GM10248 (cell line): ENCODE measurements at regions not wholly inside any gene's neighbourhood (a gene's known extent, or its start where the extent isn't known, plus 50 kb on each side); places are given as distances from the start of the nearest gene placed in this dataset.

Experiments
- CTCF ChIA-PET: fragments of 300-600 bp; sonication (Branson Sonifier 250); formaldehyde crosslinking; extraction: SDS; loops from one replicate; lab custom pipeline; 2021; ENCODE audit warnings: antibody characterized with exemption; lab: Yijun Ruan, JAX
- POLR2A ChIA-PET: fragments of 350-650 bp; sonication (Branson Sonifier 250); formaldehyde crosslinking; extraction: SDS; loops from one replicate; lab custom pipeline; 2020; ENCODE audit warnings: antibody characterized with exemption; lab: Yijun Ruan, JAX
- DNase-seq: peaks from one replicate; pipeline ENCODE4 v3.0.0; 2012; ENCODE audit errors: extremely low spot score
- TF ChIP-seq, protein P1 (sequence below): IDR thresholded peaks from 2 replicates; pipeline ENCODE4 v1.5.1; 2012; ENCODE audit warnings: mild to moderate bottlenecking, low read depth; ENCODE audit errors: extremely low read depth, missing control alignments, control extremely low read depth

DNA sequence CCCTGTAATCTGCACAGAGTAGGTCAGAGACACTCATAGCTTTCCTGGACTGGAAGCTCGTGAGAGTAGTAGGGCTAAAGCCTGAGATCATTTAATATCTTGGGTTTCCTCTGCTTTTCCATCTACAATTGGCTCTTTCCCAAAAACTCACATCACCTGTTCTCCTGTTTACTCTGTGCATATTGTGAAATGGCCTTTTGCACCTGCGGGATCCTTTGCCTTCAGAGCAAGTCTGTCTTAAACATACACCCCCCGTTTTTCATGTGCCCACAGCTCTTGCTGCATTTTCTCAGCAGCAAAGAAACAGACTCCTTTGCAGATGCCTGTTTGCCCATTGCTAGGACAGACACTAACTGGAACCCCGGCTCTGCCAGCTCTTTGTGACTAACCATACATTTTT lies 608.3 kb upstream of the PCDH10 start:
- ChIA-PET POLR2A (no interaction called here), CTCF (interaction anchor here (1.3 to 1.9 kb wide), 2 partner anchors 10 to 33 kb away, joined by 3 to 5 read pairs; no protein-coding TSS in a partner anchor)
- no peak for DNase-seq
- TF ChIP-seq, protein P1, sequence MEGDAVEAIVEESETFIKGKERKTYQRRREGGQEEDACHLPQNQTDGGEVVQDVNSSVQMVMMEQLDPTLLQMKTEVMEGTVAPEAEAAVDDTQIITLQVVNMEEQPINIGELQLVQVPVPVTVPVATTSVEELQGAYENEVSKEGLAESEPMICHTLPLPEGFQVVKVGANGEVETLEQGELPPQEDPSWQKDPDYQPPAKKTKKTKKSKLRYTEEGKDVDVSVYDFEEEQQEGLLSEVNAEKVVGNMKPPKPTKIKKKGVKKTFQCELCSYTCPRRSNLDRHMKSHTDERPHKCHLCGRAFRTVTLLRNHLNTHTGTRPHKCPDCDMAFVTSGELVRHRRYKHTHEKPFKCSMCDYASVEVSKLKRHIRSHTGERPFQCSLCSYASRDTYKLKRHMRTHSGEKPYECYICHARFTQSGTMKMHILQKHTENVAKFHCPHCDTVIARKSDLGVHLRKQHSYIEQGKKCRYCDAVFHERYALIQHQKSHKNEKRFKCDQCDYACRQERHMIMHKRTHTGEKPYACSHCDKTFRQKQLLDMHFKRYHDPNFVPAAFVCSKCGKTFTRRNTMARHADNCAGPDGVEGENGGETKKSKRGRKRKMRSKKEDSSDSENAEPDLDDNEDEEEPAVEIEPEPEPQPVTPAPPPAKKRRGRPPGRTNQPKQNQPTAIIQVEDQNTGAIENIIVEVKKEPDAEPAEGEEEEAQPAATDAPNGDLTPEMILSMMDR, result no peak

DNA sequence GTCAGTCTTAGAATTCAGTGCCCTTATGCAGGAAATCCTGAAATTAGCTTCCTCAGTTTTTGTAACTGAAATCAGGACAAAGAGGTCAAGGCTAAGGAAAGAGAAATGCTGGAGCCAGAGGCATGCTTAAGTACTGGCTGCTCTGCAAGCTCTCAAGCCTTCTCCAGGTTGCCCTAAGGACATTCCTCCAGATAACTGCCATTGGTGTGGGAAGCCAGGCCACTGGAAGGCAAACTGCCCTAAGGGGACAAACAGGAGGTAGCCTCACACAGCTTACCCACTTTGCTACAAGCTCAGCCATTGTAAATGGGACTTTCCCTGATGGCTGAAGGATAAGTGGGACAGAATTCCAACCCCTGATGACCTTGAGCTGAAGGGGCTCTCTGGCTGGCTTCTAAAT lies 606.9 kb upstream of the PCDH10 start:
- TF ChIP-seq, protein P1, result no peak
- DNase-seq, result no peak
- ChIA-PET POLR2A (no interaction called here), CTCF (no interaction called here)

DNA sequence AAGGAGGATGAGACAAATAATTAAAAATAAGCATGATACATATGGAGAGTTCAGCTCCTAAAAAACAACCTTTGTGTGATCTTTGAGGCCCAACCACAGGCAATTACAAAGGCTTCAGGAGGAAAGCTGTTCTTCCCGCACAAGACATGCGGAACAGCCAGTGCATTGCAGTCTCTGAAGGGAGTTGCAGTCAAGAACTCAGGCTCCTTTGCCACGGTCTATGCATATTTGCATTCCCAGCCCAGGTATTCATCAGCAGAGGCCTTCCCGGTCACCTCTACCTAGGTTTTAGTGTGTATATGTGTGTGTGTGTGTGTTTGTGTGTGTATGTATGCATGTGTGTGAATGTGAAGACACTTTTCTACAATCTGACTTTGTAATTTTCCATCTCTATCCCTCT lies 600.6 kb upstream of the PCDH10 start:
- ChIA-PET POLR2A (no interaction called here), CTCF (no interaction called here)
- DNase-seq, result no peak
- TF ChIP-seq, protein P1, result no peak

DNA sequence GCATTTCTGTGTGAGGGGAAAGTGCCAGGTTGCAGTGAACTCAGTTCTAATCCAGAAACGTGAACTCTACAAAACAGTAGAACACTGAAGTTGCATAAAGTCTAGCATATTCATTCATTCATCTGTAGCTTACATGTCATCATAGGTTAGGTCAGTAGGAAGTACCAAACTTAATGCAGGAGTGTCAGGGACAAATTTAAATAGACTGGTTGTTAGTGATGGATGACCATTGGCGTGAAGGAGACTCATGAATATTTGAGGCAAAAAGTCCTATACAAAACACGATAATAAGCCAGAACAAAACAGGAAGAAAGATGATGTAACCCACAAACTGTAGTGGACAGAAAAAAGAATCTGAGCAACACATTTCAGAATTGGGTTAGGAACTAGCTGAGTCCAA lies 592.8 kb upstream of the PCDH10 start:
- CTCF ChIA-PET, result interaction anchor here (1.4 to 1.7 kb wide), 2 partner anchors 10 to 13 kb away, joined by 3 read pairs; no protein-coding TSS in a partner anchor
- POLR2A ChIA-PET, result no interaction called here
- TF ChIP-seq, protein P1, result no peak
- DNase-seq, result no peak

DNA sequence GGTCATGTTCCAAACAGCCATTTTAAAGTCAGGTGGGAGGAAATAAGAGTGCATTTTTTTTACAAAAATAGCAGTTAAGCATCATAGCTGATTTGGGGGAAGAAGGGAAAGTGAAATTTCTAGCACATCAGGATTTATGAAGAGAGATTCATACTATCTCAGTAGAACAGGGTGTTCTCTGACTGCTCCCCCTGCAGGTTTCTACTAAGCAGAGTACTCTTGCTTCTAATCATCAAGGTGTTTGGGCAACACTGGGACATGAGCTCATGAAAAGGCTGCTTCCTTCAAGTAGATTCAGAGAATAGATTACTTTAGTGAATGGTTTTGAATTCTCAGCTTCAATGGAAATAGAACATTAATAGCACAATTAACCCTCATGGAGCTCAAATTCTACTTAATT lies 591.4 kb upstream of the PCDH10 start:
- ChIA-PET POLR2A (no interaction called here), CTCF (interaction anchor here (1.7 kb wide), 1 partner anchor 9 kb away, joined by 3 read pairs; no protein-coding TSS in a partner anchor)
- TF ChIP-seq, protein P1, result no peak
- DNase-seq, result no peak

DNA sequence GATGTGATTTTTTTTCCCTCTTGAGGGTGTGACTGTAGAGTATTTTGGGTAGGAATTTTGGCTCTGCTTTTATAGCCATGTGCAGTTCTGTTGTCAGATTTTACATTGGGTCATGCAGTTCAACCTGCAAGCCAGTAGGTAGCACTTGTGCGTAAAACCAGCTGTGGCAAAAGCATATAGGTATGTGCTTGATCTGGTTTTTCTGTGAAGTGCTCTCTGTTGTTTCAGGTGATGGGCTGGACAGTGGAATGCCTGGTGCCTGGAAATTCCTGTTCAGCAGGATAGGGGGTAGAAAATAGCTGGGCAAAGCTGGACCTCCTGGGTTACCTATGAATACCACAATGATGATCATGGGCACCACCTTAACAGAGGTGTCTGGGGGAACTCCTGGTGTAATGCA lies 584.2 kb upstream of the PCDH10 start:
- CTCF ChIA-PET, result interaction anchor here (1.6 kb wide), 1 partner anchor 100 kb away, joined by 3 read pairs; no protein-coding TSS in a partner anchor
- DNase-seq, result no peak
- TF ChIP-seq, protein P1, result no peak
- POLR2A ChIA-PET, result no interaction called here
